ENCODE measurements at regions not wholly inside any gene's neighbourhood (a gene's known extent, or its start where the extent isn't known, plus 50 kb on each side); places are given as distances from the start of the nearest gene placed in this dataset.

GRCh38 chr11:16448123-16448717, 91.9 kb upstream of the SOX6 start:
- Histone ChIP-seq H3K4me1 (ENCODE audit: control insufficient read depth, insufficient read depth, low read length) (no peaks in the 10 kb centered on the region), H3K9me3 (ENCODE audit: control insufficient read depth, insufficient read depth, low read depth, low read length) (no peaks in the 10 kb centered on the region), H3K27ac (ENCODE audit: extremely low read depth, low read depth, low read length) (no peak overlapping the region), H3K4me3 (ENCODE audit: low read depth, low read length) (no peak overlapping the region), H3K36me3 (ENCODE audit: control insufficient read depth in 2 of 2, insufficient read depth in 1 of 2, low read length in 2 of 2) (no peaks in the 10 kb centered on the region)
- CTCF ChIA-PET: no interaction called here
- TF ChIP-seq ZFHX2 (tag by site-specific recombination; conservative IDR thresholded peaks at IDR 0.05) (no peak), PRDM1 (tag by site-specific recombination; IDR thresholded peaks at IDR 0.05) (peak; percentile 49; the same call in 1 of the 2 replicates)
- POLR2A ChIA-PET: no interaction called here

- Histone ChIP-seq H3K27ac (ENCODE audit: extremely low read depth, low read depth, low read length) (no peak overlapping the region), H3K4me1 (ENCODE audit: control insufficient read depth, insufficient read depth, low read length) (no peaks in the 10 kb centered on the region), H3K9me3 (ENCODE audit: control insufficient read depth, insufficient read depth, low read depth, low read length) (no peaks in the 10 kb centered on the region), H3K4me3 (ENCODE audit: low read depth, low read length) (no peak overlapping the region), H3K36me3 (ENCODE audit: control insufficient read depth in 2 of 2, insufficient read depth in 1 of 2, low read length in 2 of 2) (no peaks in the 10 kb centered on the region)
- POLR2A ChIA-PET: no interaction called here
- TF ChIP-seq ZIC2 (tag by site-specific recombination; IDR thresholded peaks at IDR 0.05) (no peak), ZNF510 (tag by site-specific recombination; IDR thresholded peaks at IDR 0.05; ENCODE audit: insufficient replicate concordance) (no peak), KLF10 (tag by site-specific recombination; IDR thresholded peaks at IDR 0.05) (no peak), ZNF19 (tag by site-specific recombination; IDR thresholded peaks at IDR 0.05; ENCODE audit: low read depth) (no peak), HOXA7 (CRISPR knock-in tag; IDR thresholded peaks at IDR 0.05; ENCODE audit: borderline replicate concordance) (no peak), ZFP37 (tag by site-specific recombination; IDR thresholded peaks at IDR 0.05) (no peak), PRDM6 (tag by site-specific recombination; IDR thresholded peaks at IDR 0.05) (peak; percentile 49; the same call in 1 of the 2 replicates)
- CTCF ChIA-PET: interaction anchor here (1.3 kb wide), 1 partner anchor 172 kb away, joined by 3 read pairs; no protein-coding TSS in a partner anchor
Measured at GRCh38 chr11:16441461-16441860, 85.1 kb upstream of the SOX6 start.

DNA sequence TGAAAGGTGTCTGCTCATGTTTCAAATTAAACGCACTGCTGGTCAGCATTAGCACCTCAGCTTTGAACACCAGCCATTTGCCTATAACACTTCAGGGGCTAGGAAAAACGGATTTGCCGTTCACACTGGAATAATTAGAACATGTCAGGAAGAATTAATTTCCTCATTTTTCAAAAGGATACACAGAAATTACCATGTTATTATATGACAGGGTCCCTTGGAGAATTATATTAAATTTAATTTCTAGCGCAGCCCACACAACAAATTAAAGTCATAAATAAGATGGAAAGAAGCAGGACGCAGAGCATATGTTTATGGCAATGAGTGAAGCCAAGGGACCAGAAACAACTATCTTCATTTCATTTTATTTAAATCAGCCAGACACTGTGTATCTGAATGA, 83.8 kb upstream of the SOX6 start:
- CTCF ChIA-PET: no interaction called here
- Histone ChIP-seq H3K4me3 (ENCODE audit: low read depth, low read length) (no peak overlapping the region), H3K36me3 (ENCODE audit: control insufficient read depth in 2 of 2, insufficient read depth in 1 of 2, low read length in 2 of 2) (no peaks in the 10 kb centered on the region), H3K27ac (ENCODE audit: extremely low read depth, low read depth, low read length) (no peak overlapping the region), H3K9me3 (ENCODE audit: control insufficient read depth, insufficient read depth, low read depth, low read length) (no peaks in the 10 kb centered on the region), H3K4me1 (ENCODE audit: control insufficient read depth, insufficient read depth, low read length) (no peaks in the 10 kb centered on the region)
- POLR2A ChIA-PET: no interaction called here
- TF ChIP-seq KLF16 (tag by site-specific recombination; IDR thresholded peaks at IDR 0.05) (no peak), ZNF768 (tag by site-specific recombination; IDR thresholded peaks at IDR 0.05) (no peak), ZNF473 (tag by site-specific recombination; IDR thresholded peaks at IDR 0.05) (no peak), SCRT1 (tag by site-specific recombination; IDR thresholded peaks at IDR 0.05; ENCODE audit: borderline replicate concordance) (no peak), ZBTB21 (tag by site-specific recombination; IDR thresholded peaks at IDR 0.05) (no peak), ZNF18 (tag by site-specific recombination; IDR thresholded peaks at IDR 0.05) (no peak), ZNF10 (tag by site-specific recombination; IDR thresholded peaks at IDR 0.05) (no peak), OSR2 (tag by site-specific recombination; IDR thresholded peaks at IDR 0.05) (no peak), ZNF148 (tag by site-specific recombination; IDR thresholded peaks at IDR 0.05; ENCODE audit: borderline replicate concordance) (no peak), ZFP41 (tag by site-specific recombination; IDR thresholded peaks at IDR 0.05; ENCODE audit: borderline replicate concordance) (no peak), ZNF610 (tag by site-specific recombination; IDR thresholded peaks at IDR 0.05; ENCODE audit: borderline replicate concordance) (no peak), ZNF561 (tag by site-specific recombination; IDR thresholded peaks at IDR 0.05; ENCODE audit: borderline replicate concordance) (no peak), ZNF660 (tag by site-specific recombination; IDR thresholded peaks at IDR 0.05) (no peak), ZNF223 (tag by site-specific recombination; IDR thresholded peaks at IDR 0.05) (no peak)
- TF ChIP-seq, protein P1, sequence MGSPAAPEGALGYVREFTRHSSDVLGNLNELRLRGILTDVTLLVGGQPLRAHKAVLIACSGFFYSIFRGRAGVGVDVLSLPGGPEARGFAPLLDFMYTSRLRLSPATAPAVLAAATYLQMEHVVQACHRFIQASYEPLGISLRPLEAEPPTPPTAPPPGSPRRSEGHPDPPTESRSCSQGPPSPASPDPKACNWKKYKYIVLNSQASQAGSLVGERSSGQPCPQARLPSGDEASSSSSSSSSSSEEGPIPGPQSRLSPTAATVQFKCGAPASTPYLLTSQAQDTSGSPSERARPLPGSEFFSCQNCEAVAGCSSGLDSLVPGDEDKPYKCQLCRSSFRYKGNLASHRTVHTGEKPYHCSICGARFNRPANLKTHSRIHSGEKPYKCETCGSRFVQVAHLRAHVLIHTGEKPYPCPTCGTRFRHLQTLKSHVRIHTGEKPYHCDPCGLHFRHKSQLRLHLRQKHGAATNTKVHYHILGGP (tag by site-specific recombination; IDR thresholded peaks at IDR 0.05): no peak
- TF ChIP-seq, protein P2, sequence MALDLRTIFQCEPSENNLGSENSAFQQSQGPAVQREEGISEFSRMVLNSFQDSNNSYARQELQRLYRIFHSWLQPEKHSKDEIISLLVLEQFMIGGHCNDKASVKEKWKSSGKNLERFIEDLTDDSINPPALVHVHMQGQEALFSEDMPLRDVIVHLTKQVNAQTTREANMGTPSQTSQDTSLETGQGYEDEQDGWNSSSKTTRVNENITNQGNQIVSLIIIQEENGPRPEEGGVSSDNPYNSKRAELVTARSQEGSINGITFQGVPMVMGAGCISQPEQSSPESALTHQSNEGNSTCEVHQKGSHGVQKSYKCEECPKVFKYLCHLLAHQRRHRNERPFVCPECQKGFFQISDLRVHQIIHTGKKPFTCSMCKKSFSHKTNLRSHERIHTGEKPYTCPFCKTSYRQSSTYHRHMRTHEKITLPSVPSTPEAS (tag by site-specific recombination; IDR thresholded peaks at IDR 0.05): no peak
